ENCODE measurements at regions not wholly inside any gene's neighbourhood (a gene's known extent, or its start where the extent isn't known, plus 50 kb on each side); places are given as distances from the start of the nearest gene placed in this dataset.

GRCh38 chrX:51281758-51282318 is 50.8 kb upstream of the NUDT10 start:
- CTCF ChIA-PET (ENCODE audit: partially characterized antibody), result no interaction called here
- intact Hi-C loops (cut with micrococcal nuclease), result no loop called here

More at GRCh38 chrX:51281758-51282318, 50.8 kb upstream of the NUDT10 start:
- Histone ChIP-seq H3K27ac (ENCODE audit: low read depth, low read length) (no peak overlapping the region), H3K4me3 (ENCODE audit: low read length in 2 of 2) (no peak overlapping the region), H3K36me3 (ENCODE audit: insufficient read depth, low read length) (no peaks in the 10 kb centered on the region), H3K27me3 (ENCODE audit: insufficient read depth, low read length) (no peaks in the 10 kb centered on the region), H3K9me3 (ENCODE audit: control insufficient read depth in 1 of 2, low read length in 2 of 2) (no peaks in the 10 kb centered on the region), H3K4me1 (ENCODE audit: insufficient read depth, low read length) (no peaks in the 10 kb centered on the region)
- no peak overlapping the region for H3K4me3 Mint-ChIP-seq
- H3K4me1 Mint-ChIP-seq, result no peaks in the 10 kb centered on the region
- no peaks in the 10 kb centered on the region for H3K9me3 Mint-ChIP-seq
- no peak overlapping the region for H3K27ac Mint-ChIP-seq
- DNase-seq, result no peak
- no peaks in the 10 kb centered on the region for H3K27me3 Mint-ChIP-seq
- POLR2A ChIA-PET (ENCODE audit: partially characterized antibody), result no interaction called here
- H3K36me3 Mint-ChIP-seq, result no peaks in the 10 kb centered on the region

All from CD4-positive, alpha-beta memory T cell (primary cell).